Activated CD8-positive, alpha-beta T cell treated with anti-CD3 and anti-CD28 coated beads for 36 hours (primary cell): ENCODE measurements at regions not wholly inside any gene's neighbourhood (a gene's known extent, or its start where the extent isn't known, plus 50 kb on each side); places are given as distances from the start of the nearest gene placed in this dataset.
"Not testable (repeated sequence)": the region's sequence is repeated elsewhere in the genome, so short reads cannot be mapped to it uniquely, and the experiment has no call there.

Experiments
- ATAC-seq: fragments of 200-7000 bp; cut with Tn5 transposase; one replicate; pipeline ENCODE4 v1.10.0; 2021; ENCODE audit warnings: mild to moderate bottlenecking, moderate library complexity
- CTCF ChIA-PET: fragments of 350-600 bp; sonication (Branson Sonifier 250); formaldehyde crosslinking; loops from one replicate; lab custom pipeline; 2021; ENCODE audit warnings: antibody characterized with exemption; lab: Charles Lee
- POLR2A ChIA-PET: fragments of 350-600 bp; sonication (Branson Sonifier 250); formaldehyde crosslinking; loops from one replicate; lab custom pipeline; 2021; ENCODE audit warnings: antibody characterized with exemption; lab: Charles Lee
- DNase-seq: peaks from one replicate; pipeline ENCODE4 v3.0.0-alpha.2; 2020
- H3K27ac Mint-ChIP-seq: one replicate; pipeline ENCODE4 v1.8.0; 2021; ENCODE audit warnings: mild to moderate bottlenecking, mixed read lengths
- H3K27me3 Mint-ChIP-seq: one replicate; pipeline ENCODE4 v1.8.0; 2021; ENCODE audit warnings: mixed read lengths
- H3K36me3 Mint-ChIP-seq: one replicate; pipeline ENCODE4 v1.8.0; 2021; ENCODE audit warnings: low read depth, mixed read lengths
- H3K4me1 Mint-ChIP-seq: one replicate; pipeline ENCODE4 v1.8.0; 2021; ENCODE audit warnings: low read depth, mixed read lengths
- H3K4me3 Mint-ChIP-seq: one replicate; pipeline ENCODE4 v1.8.0; 2021; ENCODE audit warnings: mild to moderate bottlenecking, moderate library complexity, mixed read lengths
- H3K9me3 Mint-ChIP-seq: one replicate; pipeline ENCODE4 v1.8.0; 2021; ENCODE audit warnings: mixed read lengths
- CTCF ChIP-seq: fragments of 200-600 bp; IDR thresholded peaks from one replicate; pipeline ENCODE4 v1.8.0; 2022; ENCODE audit warnings: antibody characterized with exemption, mild to moderate bottlenecking
- intact Hi-C: fragments of 100-400 bp; cut with micrococcal nuclease; formaldehyde crosslinking; loops from one replicate; pipeline ENCODE4 v1.10.0; 2022

DNA sequence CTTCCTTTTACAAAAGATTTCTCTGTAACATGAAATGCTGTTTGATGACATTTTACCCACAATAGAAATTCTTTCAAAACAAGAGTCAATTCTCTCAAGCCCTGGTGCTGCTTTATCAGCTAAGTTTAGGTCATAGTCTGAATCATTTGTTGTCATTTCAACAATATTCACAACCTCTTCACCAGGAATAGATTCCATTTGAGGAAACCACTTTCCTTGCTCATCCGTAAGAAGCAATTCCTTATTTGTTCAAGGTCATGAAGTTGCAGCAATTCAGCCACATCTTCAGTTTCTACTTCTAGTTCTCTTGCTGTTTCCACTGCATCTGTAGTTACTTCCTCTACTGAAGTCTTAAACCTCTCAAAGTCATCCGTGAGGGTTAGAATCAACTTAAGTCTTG, 315.3 kb downstream of the TYW1 start:
- intact Hi-C loops, result no loop called here
- POLR2A ChIA-PET, result no interaction called here
- no peak for DNase-seq
- no peak overlapping the region for H3K27ac Mint-ChIP-seq
- peaks cover 41% of the 10 kb centered on the region for H3K36me3 Mint-ChIP-seq
- H3K4me1 Mint-ChIP-seq, result peaks cover 5% of the 10 kb centered on the region
- no peak overlapping the region for H3K4me3 Mint-ChIP-seq
- no peak for ATAC-seq
- H3K27me3 Mint-ChIP-seq, result no peaks in the 10 kb centered on the region
- CTCF ChIA-PET, result no interaction called here
- TF ChIP-seq CTCF, result no peak
- no peaks in the 10 kb centered on the region for H3K9me3 Mint-ChIP-seq

DNA sequence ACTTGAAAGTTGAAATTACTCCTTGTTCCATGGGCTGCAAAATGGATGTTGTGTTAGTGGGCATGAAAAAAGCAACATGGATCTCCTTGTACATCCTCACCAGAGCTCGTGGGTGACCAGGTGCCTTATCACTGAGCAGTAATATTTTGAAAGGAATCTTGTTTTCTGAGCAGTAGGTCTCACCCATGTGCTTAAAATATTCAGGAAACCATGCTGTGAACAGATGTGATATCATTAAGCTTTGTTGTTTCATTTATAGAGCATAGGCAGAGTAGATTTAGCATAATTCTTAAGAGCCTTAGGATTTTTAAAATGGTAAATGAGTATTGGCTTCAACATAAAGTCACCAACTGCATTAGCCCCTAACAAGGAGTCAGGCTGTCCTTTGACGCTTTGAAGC, 316.6 kb downstream of the TYW1 start:
- Mint-ChIP-seq H3K36me3 (peaks cover 42% of the 10 kb centered on the region), H3K4me3 (no peak overlapping the region), H3K27me3 (no peaks in the 10 kb centered on the region), H3K4me1 (peaks cover 5% of the 10 kb centered on the region), H3K9me3 (no peaks in the 10 kb centered on the region), H3K27ac (no peak overlapping the region)
- CTCF ChIA-PET, result interaction anchor here (1.1 kb wide), 1 partner anchor 272 kb away, joined by 4 read pairs; no protein-coding TSS in a partner anchor
- TF ChIP-seq CTCF, result no peak
- intact Hi-C loops, result no loop called here
- POLR2A ChIA-PET, result no interaction called here
- ATAC-seq, result no peak
- DNase-seq, result no peak

DNA sequence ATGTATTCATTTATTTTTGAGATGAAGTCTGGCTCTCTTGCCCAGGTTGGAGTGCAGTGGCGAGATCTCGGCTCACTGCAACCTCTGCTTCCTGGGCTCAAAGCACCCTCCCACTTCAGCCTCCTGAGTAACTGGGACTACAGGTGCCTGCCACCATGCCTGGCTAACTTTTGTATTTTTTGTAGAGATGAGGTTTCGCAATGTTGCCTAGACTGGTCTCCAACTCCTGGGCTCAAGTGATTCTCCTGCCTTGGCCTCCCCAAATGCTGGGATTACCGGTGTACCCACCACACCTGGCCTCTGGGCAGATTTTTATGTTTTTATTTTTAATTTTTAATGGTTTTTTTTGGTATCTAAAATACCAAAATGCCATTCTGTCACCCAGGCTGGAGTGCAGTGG, 320.3 kb downstream of the TYW1 start:
- H3K4me1 Mint-ChIP-seq, DNase-seq, ATAC-seq, POLR2A ChIA-PET, H3K27ac Mint-ChIP-seq, H3K4me3 Mint-ChIP-seq, intact Hi-C loops, CTCF ChIA-PET, H3K27me3 Mint-ChIP-seq, H3K9me3 Mint-ChIP-seq: not testable (repeated sequence)
- peaks cover 35% of the 10 kb centered on the region for H3K36me3 Mint-ChIP-seq

- ATAC-seq, H3K27ac Mint-ChIP-seq, H3K4me1 Mint-ChIP-seq, H3K9me3 Mint-ChIP-seq, H3K4me3 Mint-ChIP-seq, H3K36me3 Mint-ChIP-seq, H3K27me3 Mint-ChIP-seq, DNase-seq, CTCF ChIA-PET, POLR2A ChIA-PET, intact Hi-C loops: not testable (repeated sequence)
Measured at GRCh38 chr7:67328257-67328656, 331.6 kb downstream of the TYW1 start.

GRCh38 chr7:67335165-67335564, 338.5 kb downstream of the TYW1 start:
- H3K9me3 Mint-ChIP-seq, H3K27ac Mint-ChIP-seq, ATAC-seq, intact Hi-C loops, DNase-seq, H3K4me3 Mint-ChIP-seq, H3K4me1 Mint-ChIP-seq, POLR2A ChIA-PET, CTCF ChIA-PET, H3K27me3 Mint-ChIP-seq, H3K36me3 Mint-ChIP-seq: not testable (repeated sequence)

DNA sequence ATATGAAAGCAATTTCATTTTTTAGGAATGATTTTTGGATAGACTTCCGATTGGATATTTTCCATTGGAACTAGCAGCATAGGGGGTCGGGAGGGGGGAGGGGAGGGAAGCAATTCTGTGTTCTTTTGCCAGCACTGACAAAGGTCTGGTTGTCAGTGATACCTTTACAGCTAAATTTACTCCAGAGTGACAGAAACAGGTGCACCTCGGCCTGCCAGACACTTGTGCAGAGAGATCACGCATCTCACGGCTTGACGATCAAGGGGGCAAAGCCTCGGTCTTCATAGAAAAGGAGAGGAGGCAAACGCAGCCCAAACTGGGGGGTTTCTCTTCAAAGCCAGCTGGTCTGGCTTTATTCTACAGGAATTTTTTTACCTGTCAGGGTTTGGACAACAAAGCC, 339.0 kb downstream of the TYW1 start:
- H3K27me3 Mint-ChIP-seq, H3K36me3 Mint-ChIP-seq, DNase-seq, H3K4me3 Mint-ChIP-seq, H3K4me1 Mint-ChIP-seq, H3K9me3 Mint-ChIP-seq, POLR2A ChIA-PET, H3K27ac Mint-ChIP-seq, CTCF ChIA-PET, ATAC-seq, intact Hi-C loops: not testable (repeated sequence)

GRCh38 chr7:67338545-67338944, 341.9 kb downstream of the TYW1 start:
- POLR2A ChIA-PET, DNase-seq: not testable (repeated sequence)

More at GRCh38 chr7:67338545-67338944, 341.9 kb downstream of the TYW1 start:
- intact Hi-C loops, H3K36me3 Mint-ChIP-seq, H3K27ac Mint-ChIP-seq, H3K4me3 Mint-ChIP-seq, CTCF ChIA-PET, H3K27me3 Mint-ChIP-seq, H3K4me1 Mint-ChIP-seq, H3K9me3 Mint-ChIP-seq, ATAC-seq: not testable (repeated sequence)
